GM21367 (cell line): ENCODE measurements at regions not wholly inside any gene's neighbourhood (a gene's known extent, or its start where the extent isn't known, plus 50 kb on each side); places are given as distances from the start of the nearest gene placed in this dataset.
"Not testable (repeated sequence)": the region's sequence is repeated elsewhere in the genome, so short reads cannot be mapped to it uniquely, and the experiment has no call there.

Experiments used
- ATAC-seq: cut with Tn5 transposase; IDR thresholded peaks from one replicate; pipeline ENCODE4 v1.9.1; 2021; ENCODE audit not compliant: unreplicated experiment

- ATAC-seq = no peak
These were observed 282.6 kb upstream of the EYS start for GRCh38 chr6:65989676-65990075.

- no peak for ATAC-seq
These were observed 281.0 kb upstream of the EYS start for GRCh38 chr6:65988006-65988405.

- no peak for ATAC-seq
These were observed 277.1 kb upstream of the EYS start for GRCh38 chr6:65984089-65984488.

- ATAC-seq = no peak
These were observed 272.1 kb upstream of the EYS start for GRCh38 chr6:65979120-65979519.

GRCh38 chr6:65971252-65971651, 264.2 kb upstream of the EYS start:
- ATAC-seq = not testable (repeated sequence)

GRCh38 chr6:65964261-65964660, 257.2 kb upstream of the EYS start:
- no peak for ATAC-seq

- ATAC-seq = no peak
These were observed 248.0 kb upstream of the EYS start for GRCh38 chr6:65955034-65955433.

- ATAC-seq = no peak
These were observed 241.0 kb upstream of the EYS start for GRCh38 chr6:65948062-65948461.

GRCh38 chr6:65943548-65943947, 236.5 kb upstream of the EYS start:
- ATAC-seq = no peak

GRCh38 chr6:65943051-65943450, 236.0 kb upstream of the EYS start:
- no peak for ATAC-seq

GRCh38 chr6:65938000-65938399, 231.0 kb upstream of the EYS start:
- no peak for ATAC-seq

- ATAC-seq = no peak
These were observed 228.4 kb upstream of the EYS start for GRCh38 chr6:65935412-65935811.

- no peak for ATAC-seq
These were observed 226.4 kb upstream of the EYS start for GRCh38 chr6:65933390-65933789.

- no peak for ATAC-seq
These were observed 220.1 kb upstream of the EYS start for GRCh38 chr6:65927141-65927540.

GRCh38 chr6:65924411-65924810, 217.4 kb upstream of the EYS start:
- ATAC-seq = no peak

- no peak for ATAC-seq
These were observed 215.0 kb upstream of the EYS start for GRCh38 chr6:65922049-65922448.

GRCh38 chr6:65908065-65908464, 201.0 kb upstream of the EYS start:
- ATAC-seq = no peak

GRCh38 chr6:65903992-65904391, 197.0 kb upstream of the EYS start:
- ATAC-seq = no peak

GRCh38 chr6:65900928-65901327, 193.9 kb upstream of the EYS start:
- ATAC-seq = no peak

- ATAC-seq = no peak
These were observed 189.1 kb upstream of the EYS start for GRCh38 chr6:65896140-65896539.

- ATAC-seq = no peak
These were observed 169.6 kb upstream of the EYS start for GRCh38 chr6:65876668-65877067.

GRCh38 chr6:65852369-65852852, 145.4 kb upstream of the EYS start:
- no peak for ATAC-seq

GRCh38 chr6:65830151-65830550, 123.1 kb upstream of the EYS start:
- no peak for ATAC-seq

- ATAC-seq = no peak
These were observed 112.1 kb upstream of the EYS start for GRCh38 chr6:65819152-65819551.
